ENCODE measurements at regions not wholly inside any gene's neighbourhood (a gene's known extent, or its start where the extent isn't known, plus 50 kb on each side); places are given as distances from the start of the nearest gene placed in this dataset.

DNA sequence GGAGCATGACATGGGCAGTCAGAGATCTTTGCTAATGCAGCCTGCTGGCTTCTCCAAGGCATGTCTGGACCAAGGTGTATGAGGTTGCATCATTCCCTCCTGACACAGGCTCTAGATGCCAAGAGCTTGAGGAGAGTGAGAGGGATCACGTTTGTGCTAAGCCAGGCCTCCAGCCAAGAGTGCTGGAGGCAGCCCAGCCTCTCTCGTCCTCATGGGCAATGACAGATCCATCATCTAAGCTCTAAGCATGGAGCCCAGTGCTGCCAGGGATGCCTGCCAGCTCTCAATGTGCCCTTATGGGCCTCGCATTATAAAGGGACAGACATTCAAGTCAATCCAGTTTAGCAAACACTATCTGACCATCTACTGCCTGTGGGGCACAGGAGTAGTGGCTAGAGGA, 136.3 kb upstream of the VSTM2B start:
- H3K27ac Mint-ChIP-seq, result no peak overlapping the region

DNA sequence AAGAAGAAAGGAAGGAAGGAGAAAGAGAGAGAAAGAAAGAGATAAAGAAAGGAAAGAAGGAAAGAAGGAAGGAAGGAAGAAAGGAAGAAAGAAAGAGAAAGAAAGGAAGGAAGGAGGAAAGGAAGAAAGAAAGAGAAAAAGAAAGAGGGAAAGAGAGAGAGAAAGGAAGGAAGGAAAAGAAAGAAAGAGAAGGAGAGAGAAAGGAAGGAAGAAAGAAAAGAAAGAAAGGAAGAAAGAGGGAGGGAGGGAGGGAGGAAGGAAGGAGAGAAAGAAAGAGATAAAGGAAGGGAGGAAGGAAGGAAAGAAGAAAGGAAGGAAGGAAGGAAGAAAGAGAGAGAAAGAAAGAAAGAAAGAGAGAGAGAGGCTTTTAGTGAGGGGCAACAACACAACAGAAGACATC, 135.1 kb upstream of the VSTM2B start:
- CTCF ChIA-PET, result no interaction called here
- Mint-ChIP-seq H3K27me3 (ENCODE audit: low read depth) (no peaks in the 10 kb centered on the region; the same call in 1 of the 2 replicates), H3K9me3 (peaks cover 15% of the 10 kb centered on the region), H3K36me3 (peaks cover 11% of the 10 kb centered on the region), H3K27ac (no peak overlapping the region), H3K4me3 (no peak overlapping the region), H3K4me1 (peaks cover 9% of the 10 kb centered on the region)
- POLR2A ChIA-PET, result no interaction called here
- no peak for ATAC-seq
- no peak for DNase-seq (ENCODE audit: low spot score)
- TF ChIP-seq, protein P1, sequence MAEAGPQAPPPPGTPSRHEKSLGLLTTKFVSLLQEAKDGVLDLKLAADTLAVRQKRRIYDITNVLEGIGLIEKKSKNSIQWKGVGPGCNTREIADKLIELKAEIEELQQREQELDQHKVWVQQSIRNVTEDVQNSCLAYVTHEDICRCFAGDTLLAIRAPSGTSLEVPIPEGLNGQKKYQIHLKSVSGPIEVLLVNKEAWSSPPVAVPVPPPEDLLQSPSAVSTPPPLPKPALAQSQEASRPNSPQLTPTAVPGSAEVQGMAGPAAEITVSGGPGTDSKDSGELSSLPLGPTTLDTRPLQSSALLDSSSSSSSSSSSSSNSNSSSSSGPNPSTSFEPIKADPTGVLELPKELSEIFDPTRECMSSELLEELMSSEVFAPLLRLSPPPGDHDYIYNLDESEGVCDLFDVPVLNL (CRISPR knock-in tag; IDR thresholded peaks at IDR 0.05; ENCODE audit: borderline replicate concordance, low read depth), result no peak
- TF ChIP-seq GTF2I (CRISPR knock-in tag; conservative IDR thresholded peaks at IDR 0.05) (no peak), FOXP1 (CRISPR knock-in tag; IDR thresholded peaks at IDR 0.05; ENCODE audit: borderline replicate concordance) (no peak), ZNF232 (CRISPR knock-in tag; IDR thresholded peaks at IDR 0.05) (no peak)
- TF ChIP-seq, protein P2, sequence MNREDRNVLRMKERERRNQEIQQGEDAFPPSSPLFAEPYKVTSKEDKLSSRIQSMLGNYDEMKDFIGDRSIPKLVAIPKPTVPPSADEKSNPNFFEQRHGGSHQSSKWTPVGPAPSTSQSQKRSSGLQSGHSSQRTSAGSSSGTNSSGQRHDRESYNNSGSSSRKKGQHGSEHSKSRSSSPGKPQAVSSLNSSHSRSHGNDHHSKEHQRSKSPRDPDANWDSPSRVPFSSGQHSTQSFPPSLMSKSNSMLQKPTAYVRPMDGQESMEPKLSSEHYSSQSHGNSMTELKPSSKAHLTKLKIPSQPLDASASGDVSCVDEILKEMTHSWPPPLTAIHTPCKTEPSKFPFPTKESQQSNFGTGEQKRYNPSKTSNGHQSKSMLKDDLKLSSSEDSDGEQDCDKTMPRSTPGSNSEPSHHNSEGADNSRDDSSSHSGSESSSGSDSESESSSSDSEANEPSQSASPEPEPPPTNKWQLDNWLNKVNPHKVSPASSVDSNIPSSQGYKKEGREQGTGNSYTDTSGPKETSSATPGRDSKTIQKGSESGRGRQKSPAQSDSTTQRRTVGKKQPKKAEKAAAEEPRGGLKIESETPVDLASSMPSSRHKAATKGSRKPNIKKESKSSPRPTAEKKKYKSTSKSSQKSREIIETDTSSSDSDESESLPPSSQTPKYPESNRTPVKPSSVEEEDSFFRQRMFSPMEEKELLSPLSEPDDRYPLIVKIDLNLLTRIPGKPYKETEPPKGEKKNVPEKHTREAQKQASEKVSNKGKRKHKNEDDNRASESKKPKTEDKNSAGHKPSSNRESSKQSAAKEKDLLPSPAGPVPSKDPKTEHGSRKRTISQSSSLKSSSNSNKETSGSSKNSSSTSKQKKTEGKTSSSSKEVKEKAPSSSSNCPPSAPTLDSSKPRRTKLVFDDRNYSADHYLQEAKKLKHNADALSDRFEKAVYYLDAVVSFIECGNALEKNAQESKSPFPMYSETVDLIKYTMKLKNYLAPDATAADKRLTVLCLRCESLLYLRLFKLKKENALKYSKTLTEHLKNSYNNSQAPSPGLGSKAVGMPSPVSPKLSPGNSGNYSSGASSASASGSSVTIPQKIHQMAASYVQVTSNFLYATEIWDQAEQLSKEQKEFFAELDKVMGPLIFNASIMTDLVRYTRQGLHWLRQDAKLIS (CRISPR knock-in tag; IDR thresholded peaks at IDR 0.05; ENCODE audit: borderline replicate concordance), result no peak

More for the DNA sequence above, 136.3 kb upstream of the VSTM2B start:
- Mint-ChIP-seq H3K4me1 (peaks cover 10% of the 10 kb centered on the region), H3K9me3 (peaks cover 15% of the 10 kb centered on the region), H3K27me3 (ENCODE audit: low read depth) (no peaks in the 10 kb centered on the region; the same call in 1 of the 2 replicates), H3K4me3 (no peak overlapping the region), H3K36me3 (peaks cover 11% of the 10 kb centered on the region)
- ChIA-PET CTCF (interaction anchor here (1.2 kb wide), 1 partner anchor 26 kb away, joined by 3 read pairs; no protein-coding TSS in a partner anchor), POLR2A (no interaction called here)
- no peak for DNase-seq (ENCODE audit: low spot score)
- TF ChIP-seq, protein P3, sequence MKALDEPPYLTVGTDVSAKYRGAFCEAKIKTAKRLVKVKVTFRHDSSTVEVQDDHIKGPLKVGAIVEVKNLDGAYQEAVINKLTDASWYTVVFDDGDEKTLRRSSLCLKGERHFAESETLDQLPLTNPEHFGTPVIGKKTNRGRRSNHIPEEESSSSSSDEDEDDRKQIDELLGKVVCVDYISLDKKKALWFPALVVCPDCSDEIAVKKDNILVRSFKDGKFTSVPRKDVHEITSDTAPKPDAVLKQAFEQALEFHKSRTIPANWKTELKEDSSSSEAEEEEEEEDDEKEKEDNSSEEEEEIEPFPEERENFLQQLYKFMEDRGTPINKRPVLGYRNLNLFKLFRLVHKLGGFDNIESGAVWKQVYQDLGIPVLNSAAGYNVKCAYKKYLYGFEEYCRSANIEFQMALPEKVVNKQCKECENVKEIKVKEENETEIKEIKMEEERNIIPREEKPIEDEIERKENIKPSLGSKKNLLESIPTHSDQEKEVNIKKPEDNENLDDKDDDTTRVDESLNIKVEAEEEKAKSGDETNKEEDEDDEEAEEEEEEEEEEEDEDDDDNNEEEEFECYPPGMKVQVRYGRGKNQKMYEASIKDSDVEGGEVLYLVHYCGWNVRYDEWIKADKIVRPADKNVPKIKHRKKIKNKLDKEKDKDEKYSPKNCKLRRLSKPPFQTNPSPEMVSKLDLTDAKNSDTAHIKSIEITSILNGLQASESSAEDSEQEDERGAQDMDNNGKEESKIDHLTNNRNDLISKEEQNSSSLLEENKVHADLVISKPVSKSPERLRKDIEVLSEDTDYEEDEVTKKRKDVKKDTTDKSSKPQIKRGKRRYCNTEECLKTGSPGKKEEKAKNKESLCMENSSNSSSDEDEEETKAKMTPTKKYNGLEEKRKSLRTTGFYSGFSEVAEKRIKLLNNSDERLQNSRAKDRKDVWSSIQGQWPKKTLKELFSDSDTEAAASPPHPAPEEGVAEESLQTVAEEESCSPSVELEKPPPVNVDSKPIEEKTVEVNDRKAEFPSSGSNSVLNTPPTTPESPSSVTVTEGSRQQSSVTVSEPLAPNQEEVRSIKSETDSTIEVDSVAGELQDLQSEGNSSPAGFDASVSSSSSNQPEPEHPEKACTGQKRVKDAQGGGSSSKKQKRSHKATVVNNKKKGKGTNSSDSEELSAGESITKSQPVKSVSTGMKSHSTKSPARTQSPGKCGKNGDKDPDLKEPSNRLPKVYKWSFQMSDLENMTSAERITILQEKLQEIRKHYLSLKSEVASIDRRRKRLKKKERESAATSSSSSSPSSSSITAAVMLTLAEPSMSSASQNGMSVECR (CRISPR knock-in tag; IDR thresholded peaks at IDR 0.05; ENCODE audit: borderline replicate concordance), result no peak
- no peak for TF ChIP-seq ZNF671 (CRISPR knock-in tag; IDR thresholded peaks at IDR 0.05)
- no peak for TF ChIP-seq ZNF138 (CRISPR knock-in tag; conservative IDR thresholded peaks at IDR 0.05)
- TF ChIP-seq NFATC4 (CRISPR knock-in tag; IDR thresholded peaks at IDR 0.05), result no peak
- no peak for TF ChIP-seq CBFB (CRISPR knock-in tag; IDR thresholded peaks at IDR 0.05; ENCODE audit: low read depth)
- TF ChIP-seq, protein P4, sequence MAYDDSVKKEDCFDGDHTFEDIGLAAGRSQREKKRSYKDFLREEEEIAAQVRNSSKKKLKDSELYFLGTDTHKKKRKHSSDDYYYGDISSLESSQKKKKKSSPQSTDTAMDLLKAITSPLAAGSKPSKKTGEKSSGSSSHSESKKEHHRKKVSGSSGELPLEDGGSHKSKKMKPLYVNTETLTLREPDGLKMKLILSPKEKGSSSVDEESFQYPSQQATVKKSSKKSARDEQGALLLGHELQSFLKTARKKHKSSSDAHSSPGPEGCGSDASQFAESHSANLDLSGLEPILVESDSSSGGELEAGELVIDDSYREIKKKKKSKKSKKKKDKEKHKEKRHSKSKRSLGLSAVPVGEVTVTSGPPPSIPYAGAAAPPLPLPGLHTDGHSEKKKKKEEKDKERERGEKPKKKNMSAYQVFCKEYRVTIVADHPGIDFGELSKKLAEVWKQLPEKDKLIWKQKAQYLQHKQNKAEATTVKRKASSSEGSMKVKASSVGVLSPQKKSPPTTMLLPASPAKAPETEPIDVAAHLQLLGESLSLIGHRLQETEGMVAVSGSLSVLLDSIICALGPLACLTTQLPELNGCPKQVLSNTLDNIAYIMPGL (CRISPR knock-in tag; IDR thresholded peaks at IDR 0.05), result no peak
- TF ChIP-seq, protein P5, sequence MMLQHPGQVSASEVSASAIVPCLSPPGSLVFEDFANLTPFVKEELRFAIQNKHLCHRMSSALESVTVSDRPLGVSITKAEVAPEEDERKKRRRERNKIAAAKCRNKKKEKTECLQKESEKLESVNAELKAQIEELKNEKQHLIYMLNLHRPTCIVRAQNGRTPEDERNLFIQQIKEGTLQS (CRISPR knock-in tag; conservative IDR thresholded peaks at IDR 0.05), result no peak
- no peak for TF ChIP-seq FOXP1 (CRISPR knock-in tag; IDR thresholded peaks at IDR 0.05; ENCODE audit: borderline replicate concordance)
- TF ChIP-seq EMX1 (CRISPR knock-in tag; IDR thresholded peaks at IDR 0.05), result no peak
- TF ChIP-seq, protein P6, sequence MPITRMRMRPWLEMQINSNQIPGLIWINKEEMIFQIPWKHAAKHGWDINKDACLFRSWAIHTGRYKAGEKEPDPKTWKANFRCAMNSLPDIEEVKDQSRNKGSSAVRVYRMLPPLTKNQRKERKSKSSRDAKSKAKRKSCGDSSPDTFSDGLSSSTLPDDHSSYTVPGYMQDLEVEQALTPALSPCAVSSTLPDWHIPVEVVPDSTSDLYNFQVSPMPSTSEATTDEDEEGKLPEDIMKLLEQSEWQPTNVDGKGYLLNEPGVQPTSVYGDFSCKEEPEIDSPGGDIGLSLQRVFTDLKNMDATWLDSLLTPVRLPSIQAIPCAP (CRISPR knock-in tag; IDR thresholded peaks at IDR 0.05), result no peak
- no peak for TF ChIP-seq GABPB1 (CRISPR knock-in tag; IDR thresholded peaks at IDR 0.05)
- ATAC-seq, result no peak

Measured in WTC11 (cell line).